HG03196 (cell line): ENCODE measurements at regions not wholly inside any gene's neighbourhood (a gene's known extent, or its start where the extent isn't known, plus 50 kb on each side); places are given as distances from the start of the nearest gene placed in this dataset.

Experiments
- ATAC-seq: cut with Tn5 transposase; IDR thresholded peaks from one replicate; pipeline ENCODE4 v1.9.1; 2021; ENCODE audit not compliant: unreplicated experiment

GRCh38 chr5:96584712-96585111 lies 77.5 kb upstream of the CAST start:
- no peak for ATAC-seq

DNA sequence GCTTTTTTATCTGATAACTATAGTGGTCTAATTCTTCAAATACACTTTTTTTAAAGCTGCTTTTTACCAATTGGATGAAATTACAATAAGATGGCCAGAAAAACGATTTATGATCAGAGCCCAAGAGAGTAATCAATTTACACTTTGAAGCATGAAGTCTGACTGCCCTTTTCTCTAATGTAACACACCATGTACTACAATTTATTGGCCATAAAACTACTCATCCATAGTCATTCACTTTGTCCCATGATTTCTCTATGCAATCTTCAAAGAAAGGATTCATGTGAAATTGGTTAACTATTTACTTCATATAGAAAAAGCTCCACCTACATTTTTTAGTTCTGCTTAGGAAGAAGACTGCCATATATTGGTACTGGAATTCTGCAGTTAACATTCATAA lies 73.6 kb upstream of the CAST start:
- no peak for ATAC-seq

DNA sequence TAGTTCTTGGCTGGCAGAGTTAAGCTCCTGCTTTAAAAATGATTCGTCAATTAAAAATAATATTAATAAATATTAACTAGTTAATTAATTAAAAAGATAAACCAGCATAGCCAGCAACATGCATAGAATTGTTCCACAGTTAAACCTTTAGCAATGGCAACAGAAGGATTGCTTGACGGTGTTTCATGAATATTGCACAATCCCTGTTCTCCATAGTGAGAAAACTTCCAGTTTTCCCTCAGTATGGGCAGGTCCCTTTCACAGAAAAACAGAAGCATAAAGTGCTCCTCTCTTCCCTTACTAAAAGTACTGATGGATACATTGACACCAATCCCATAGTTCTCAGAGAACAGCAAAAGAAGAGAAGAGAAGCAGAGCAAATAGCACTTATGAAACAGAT lies 71.4 kb upstream of the CAST start:
- no peak for ATAC-seq

- ATAC-seq, result no peak
Observed at GRCh38 chr5:96595300-96596090, 66.7 kb upstream of the CAST start.

GRCh38 chr5:96597438-96598020 lies 64.6 kb upstream of the CAST start:
- ATAC-seq, result no peak

GRCh38 chr5:96601200-96601599 lies 61.0 kb upstream of the CAST start:
- no peak for ATAC-seq

GRCh38 chr5:96601715-96602244 lies 60.4 kb upstream of the CAST start:
- no peak for ATAC-seq

- ATAC-seq, result no peak
Observed at GRCh38 chr5:96602776-96603175, 59.4 kb upstream of the CAST start.

- no peak for ATAC-seq
Observed at GRCh38 chr5:96605144-96605837, 56.9 kb upstream of the CAST start.

- no peak for ATAC-seq
Observed at GRCh38 chr5:96609369-96609768, 52.8 kb upstream of the CAST start.

- no peak for ATAC-seq
Observed at GRCh38 chr5:96610747-96611146, 51.4 kb upstream of the CAST start.

DNA sequence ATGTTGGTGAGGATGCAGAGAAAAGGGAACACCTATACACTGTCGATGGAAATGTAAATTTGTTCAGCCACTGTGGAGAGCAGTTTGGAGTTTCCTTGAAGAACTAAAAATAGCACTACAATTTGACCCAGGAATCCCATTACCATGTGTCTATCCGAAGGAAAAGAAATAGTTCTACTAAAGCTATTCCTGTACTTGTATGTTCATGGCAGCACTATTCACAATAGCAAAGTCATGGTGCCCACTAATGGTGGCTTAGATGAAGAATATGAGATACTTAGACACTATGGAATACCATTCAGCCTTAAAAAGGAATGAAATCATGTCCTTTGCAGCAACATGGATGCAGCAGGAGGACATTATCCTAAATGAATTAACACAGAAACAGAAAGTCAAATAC lies 50.2 kb upstream of the CAST start:
- no peak for ATAC-seq
